NCI-H1048 (cell line): ENCODE measurements at regions not wholly inside any gene's neighbourhood (a gene's known extent, or its start where the extent isn't known, plus 50 kb on each side); places are given as distances from the start of the nearest gene placed in this dataset.

Experiments used
- DNase-seq: peaks from one replicate; lab custom pipeline; 2025; lab: John Stamatoyannopoulos, UW

GRCh38 chr3:115475178-115476041 lies 147.9 kb upstream of the GAP43 start:
- DNase-seq = no peak

- no peak for DNase-seq
Observed at GRCh38 chr3:115476472-115476871, 146.8 kb upstream of the GAP43 start.

GRCh38 chr3:115478359-115478758 lies 145.0 kb upstream of the GAP43 start:
- no peak for DNase-seq

GRCh38 chr3:115486880-115487279 lies 136.4 kb upstream of the GAP43 start:
- DNase-seq = no peak

GRCh38 chr3:115487968-115488367 lies 135.3 kb upstream of the GAP43 start:
- DNase-seq = no peak

- DNase-seq = no peak
Observed at GRCh38 chr3:115488409-115488808, 134.9 kb upstream of the GAP43 start.

- no peak for DNase-seq
Observed at GRCh38 chr3:115494826-115495225, 128.5 kb upstream of the GAP43 start.

- DNase-seq = no peak
Observed at GRCh38 chr3:115498421-115498820, 124.9 kb upstream of the GAP43 start.

GRCh38 chr3:115498898-115499297 lies 124.4 kb upstream of the GAP43 start:
- DNase-seq = no peak

- no peak for DNase-seq
Observed at GRCh38 chr3:115499666-115500065, 123.6 kb upstream of the GAP43 start.

GRCh38 chr3:115500795-115501194 lies 122.5 kb upstream of the GAP43 start:
- no peak for DNase-seq

- no peak for DNase-seq
Observed at GRCh38 chr3:115502128-115502527, 121.2 kb upstream of the GAP43 start.

- DNase-seq = no peak
Observed at GRCh38 chr3:115503394-115503793, 119.9 kb upstream of the GAP43 start.

- no peak for DNase-seq
Observed at GRCh38 chr3:115508562-115508961, 114.7 kb upstream of the GAP43 start.

GRCh38 chr3:115512565-115513415 lies 110.5 kb upstream of the GAP43 start:
- DNase-seq = no peak

- no peak for DNase-seq
Observed at GRCh38 chr3:115513416-115513800, 109.9 kb upstream of the GAP43 start.

GRCh38 chr3:115517457-115518050 lies 105.8 kb upstream of the GAP43 start:
- DNase-seq = no peak

- no peak for DNase-seq
Observed at GRCh38 chr3:115518100-115518852, 105.0 kb upstream of the GAP43 start.

- DNase-seq = no peak
Observed at GRCh38 chr3:115520241-115520640, 103.1 kb upstream of the GAP43 start.

GRCh38 chr3:115520651-115521245 lies 102.6 kb upstream of the GAP43 start:
- DNase-seq = no peak

- no peak for DNase-seq
Observed at GRCh38 chr3:115523458-115523857, 99.9 kb upstream of the GAP43 start.

- DNase-seq = no peak
Observed at GRCh38 chr3:115524549-115524948, 98.8 kb upstream of the GAP43 start.
